ENCODE measurements at regions not wholly inside any gene's neighbourhood (a gene's known extent, or its start where the extent isn't known, plus 50 kb on each side); places are given as distances from the start of the nearest gene placed in this dataset.

GRCh38 chr14:101171650-101172049 is 268.1 kb upstream of the RTL1 start:
- TF ChIP-seq SMC3 (IDR thresholded peaks at IDR 0.05; ENCODE audit: low read depth, low read length) (no peak), EP300 (IDR thresholded peaks at IDR 0.05; ENCODE audit: borderline replicate concordance in 1 of 2, low read depth in 1 of 2, low read length in 1 of 2) (no peak)

All from SK-N-SH (cell line).